Panc1 (cell line): ENCODE measurements at regions not wholly inside any gene's neighbourhood (a gene's known extent, or its start where the extent isn't known, plus 50 kb on each side); places are given as distances from the start of the nearest gene placed in this dataset.

Experiments
- ATAC-seq: fragments of 200-7000 bp; cut with Tn5 transposase; 2 replicates; pipeline ENCODE4 v1.9.1; 2020; ENCODE audit warnings: mild to moderate bottlenecking, moderate library complexity
- BruUV-seq: library from RNA; stranded (reverse); fragments of 400-500 nt; replicated peaks from 2 replicates; lab custom pipeline; 2021; lab: Mats Ljungman, UMichigan
- CTCF ChIA-PET: fragments of 300-600 bp; sonication (Branson Sonifier 250); formaldehyde crosslinking; loops from one replicate; lab custom pipeline; 2022; ENCODE audit warnings: antibody characterized with exemption; lab: Charles Lee
- POLR2A ChIA-PET: fragments of 300-600 bp; sonication (Branson Sonifier 250); formaldehyde crosslinking; loops from one replicate; lab custom pipeline; 2022; ENCODE audit warnings: antibody characterized with exemption; lab: Charles Lee
- DNase-seq: peaks from one replicate; pipeline ENCODE4 v3.0.0-alpha.2; 2010; ENCODE audit warnings: low read depth, low spot score
- H3K27ac ChIP-seq: 2 replicates; pipeline ENCODE4 v1.5.1; 2011; ENCODE audit warnings: mild to moderate bottlenecking, low read length, inconsistent platforms
- H3K27me3 ChIP-seq: fragments of 200-500 bp; sonication (Bioruptor generic); 2 replicates; pipeline ENCODE4 v1.6.0; 2014; ENCODE audit warnings: low read length, inconsistent platforms; ENCODE audit not compliant: control insufficient read depth, insufficient read depth
- H3K36me3 ChIP-seq: fragments of 200-500 bp; sonication (Bioruptor generic); 2 replicates; pipeline ENCODE4 v1.5.1; 2014; ENCODE audit warnings: inconsistent platforms, mild to moderate bottlenecking, low read length, moderate library complexity; ENCODE audit not compliant: control insufficient read depth, insufficient read depth
- H3K4me1 ChIP-seq: 2 replicates; pipeline ENCODE4 v1.5.1; 2011; ENCODE audit warnings: inconsistent platforms, mild to moderate bottlenecking, low read length, moderate library complexity; ENCODE audit not compliant: control insufficient read depth, insufficient read depth
- H3K4me3 ChIP-seq, 2 experiments: 2 replicates each; pipeline ENCODE4 v1.5.1; 2011 to 2012; ENCODE audit warnings: low read depth in 2 of 2, low read length in 2 of 2, mild to moderate bottlenecking in 2 of 2, inconsistent platforms in 1 of 2, moderate library complexity in 1 of 2
- H3K9me3 ChIP-seq: fragments of 200-500 bp; sonication (Bioruptor generic); 2 replicates; pipeline ENCODE4 v1.5.1; 2014; ENCODE audit warnings: low read depth, mild to moderate bottlenecking, inconsistent platforms, low read length, moderate library complexity; ENCODE audit not compliant: control insufficient read depth, insufficient read depth
- POLR2AphosphoS5 ChIP-seq: IDR thresholded peaks from 2 replicates; pipeline ENCODE4 v1.6.1; 2012; ENCODE audit warnings: mild to moderate bottlenecking, low read depth, low read length, moderate library complexity
- REST ChIP-seq, 2 experiments: IDR thresholded peaks; 2 replicates each; pipeline ENCODE4 v1.6.1; 2011 to 2012; ENCODE audit warnings: low read depth in 2 of 2, control low read depth in 1 of 2, low read length in 1 of 2, mild to moderate bottlenecking in 1 of 2, moderate library complexity in 1 of 2; ENCODE audit not compliant: insufficient read depth in 1 of 2
- SIN3A ChIP-seq: IDR thresholded peaks from 2 replicates; pipeline ENCODE4 v1.6.1; 2012; ENCODE audit warnings: low read depth, mild to moderate bottlenecking, low read length, moderate library complexity, borderline replicate concordance; ENCODE audit not compliant: insufficient read depth
- TCF7L2 ChIP-seq: IDR thresholded peaks from 2 replicates; pipeline ENCODE4 v1.6.1; 2011; ENCODE audit warnings: mild to moderate bottlenecking, low read depth, low read length, inconsistent platforms
- in situ Hi-C: cut with HindIII; loops from 2 replicates; pipeline ENCODE4 v1.10.0; 2016; ENCODE audit warnings: low sequenced_read_pairs, low pct_unique_long_range_greater_than_20kb
- intact Hi-C: fragments of 100-400 bp; cut with micrococcal nuclease; formaldehyde crosslinking; loops from one replicate; pipeline ENCODE4 v1.10.0; 2022; ENCODE audit not compliant: unreplicated experiment
- TF ChIP-seq, protein P1 (sequence below): fragments of 450-650 bp; IDR thresholded peaks from 2 replicates; pipeline ENCODE4 v1.5.1; 2017; ENCODE audit warnings: mild to moderate bottlenecking

DNA sequence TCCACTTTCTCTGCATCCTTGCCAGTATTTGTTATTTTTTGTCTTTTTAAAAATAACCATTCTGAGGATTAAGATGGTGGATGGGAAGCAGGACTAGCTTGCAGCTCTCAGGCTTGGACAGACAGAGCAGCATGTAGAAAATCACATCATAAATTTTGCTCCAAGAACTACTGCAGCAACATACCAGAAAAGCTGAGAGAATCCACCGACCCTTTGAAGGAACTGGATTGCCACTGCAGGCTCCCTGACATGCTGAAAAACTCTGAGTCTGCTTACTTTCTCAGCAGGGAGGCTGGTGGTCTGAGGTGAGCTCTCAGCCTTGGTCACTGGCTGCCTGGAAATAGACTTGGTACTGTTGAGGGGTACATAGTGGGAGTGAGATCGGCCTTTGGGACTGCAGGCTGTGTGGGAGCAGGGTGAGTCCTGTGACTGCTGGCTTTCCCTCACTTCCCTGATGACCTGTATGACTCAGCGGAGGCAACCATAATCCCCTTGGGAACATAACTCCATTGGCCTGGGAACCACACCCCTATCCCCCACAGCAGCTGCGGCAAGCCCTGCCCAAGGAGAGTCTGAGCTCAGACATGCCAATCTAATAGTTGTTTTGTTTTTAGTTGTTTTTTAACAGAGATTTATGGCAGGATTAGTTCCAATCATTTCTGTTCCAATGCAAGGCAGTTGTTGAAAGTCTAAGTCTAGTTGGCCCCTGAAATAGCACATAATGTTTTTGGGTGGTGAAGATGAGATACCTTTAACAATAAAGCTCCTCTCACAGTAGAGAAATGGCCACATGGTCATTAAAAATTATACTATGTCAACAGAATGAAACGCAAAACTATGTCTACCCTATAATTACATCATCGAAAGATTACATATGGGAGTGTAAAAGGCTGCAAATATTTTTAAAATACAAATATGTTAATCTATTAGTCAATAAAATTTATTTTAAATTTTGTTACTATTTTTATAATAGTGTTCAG, 414.2 kb upstream of the CHAC2 start:
- no peak overlapping the region for H3K4me3 ChIP-seq
- peaks cover 3% of the 10 kb centered on the region; the same call in 1 of the 2 replicates for H3K9me3 ChIP-seq
- TF ChIP-seq REST (IDR thresholded peaks at IDR 0.05; ENCODE audit: insufficient read depth in 1 of 2, low read depth in 2 of 2, low read length in 1 of 2) = no peak
- TF ChIP-seq POLR2AphosphoS5 = no peak
- TF ChIP-seq TCF7L2 = no peak
- TF ChIP-seq, protein P1, sequence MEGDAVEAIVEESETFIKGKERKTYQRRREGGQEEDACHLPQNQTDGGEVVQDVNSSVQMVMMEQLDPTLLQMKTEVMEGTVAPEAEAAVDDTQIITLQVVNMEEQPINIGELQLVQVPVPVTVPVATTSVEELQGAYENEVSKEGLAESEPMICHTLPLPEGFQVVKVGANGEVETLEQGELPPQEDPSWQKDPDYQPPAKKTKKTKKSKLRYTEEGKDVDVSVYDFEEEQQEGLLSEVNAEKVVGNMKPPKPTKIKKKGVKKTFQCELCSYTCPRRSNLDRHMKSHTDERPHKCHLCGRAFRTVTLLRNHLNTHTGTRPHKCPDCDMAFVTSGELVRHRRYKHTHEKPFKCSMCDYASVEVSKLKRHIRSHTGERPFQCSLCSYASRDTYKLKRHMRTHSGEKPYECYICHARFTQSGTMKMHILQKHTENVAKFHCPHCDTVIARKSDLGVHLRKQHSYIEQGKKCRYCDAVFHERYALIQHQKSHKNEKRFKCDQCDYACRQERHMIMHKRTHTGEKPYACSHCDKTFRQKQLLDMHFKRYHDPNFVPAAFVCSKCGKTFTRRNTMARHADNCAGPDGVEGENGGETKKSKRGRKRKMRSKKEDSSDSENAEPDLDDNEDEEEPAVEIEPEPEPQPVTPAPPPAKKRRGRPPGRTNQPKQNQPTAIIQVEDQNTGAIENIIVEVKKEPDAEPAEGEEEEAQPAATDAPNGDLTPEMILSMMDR = no peak
- TF ChIP-seq SIN3A = no peak
- no peaks in the 10 kb centered on the region for H3K36me3 ChIP-seq
- H3K27ac ChIP-seq = no peak overlapping the region
- ChIA-PET CTCF (no interaction called here), POLR2A (no interaction called here)
- H3K27me3 ChIP-seq = no peaks in the 10 kb centered on the region
- no TSS peak for BruUV-seq
- in situ Hi-C loops (no loop called here), intact Hi-C loops (no loop called here)
- H3K4me1 ChIP-seq = no peaks in the 10 kb centered on the region
- DNase-seq (no peak), ATAC-seq (no peak)

- no peak overlapping the region for H3K27ac ChIP-seq
- ChIA-PET CTCF (no interaction called here), POLR2A (no interaction called here)
- no peaks in the 10 kb centered on the region for H3K27me3 ChIP-seq
- intact Hi-C loops = no loop called here
- H3K36me3 ChIP-seq = no peaks in the 10 kb centered on the region
- DNase-seq (no peak), ATAC-seq (no peak)
- no peak overlapping the region for H3K4me3 ChIP-seq
- no peak for TF ChIP-seq POLR2AphosphoS5
- TF ChIP-seq SIN3A = no peak
- no peak for TF ChIP-seq REST (IDR thresholded peaks at IDR 0.05; ENCODE audit: insufficient read depth in 1 of 2, low read depth in 2 of 2, low read length in 1 of 2)
- no peak for TF ChIP-seq TCF7L2
- TF ChIP-seq, protein P1 = no peak
- no peaks in the 10 kb centered on the region for H3K9me3 ChIP-seq
- BruUV-seq = no TSS peak
- H3K4me1 ChIP-seq = no peaks in the 10 kb centered on the region
- in situ Hi-C loops = no loop called here
Measured at GRCh38 chr2:53347269-53347668, 420.3 kb upstream of the CHAC2 start.
